GM12878 (cell line): ENCODE measurements at regions not wholly inside any gene's neighbourhood (a gene's known extent, or its start where the extent isn't known, plus 50 kb on each side); places are given as distances from the start of the nearest gene placed in this dataset.

Experiments used
- ATAC-seq: fragments of 200-7000 bp; cut with Tn5 transposase; 3 replicates; pipeline ENCODE4 v1.9.1; 2020; ENCODE audit warnings: mild to moderate bottlenecking, moderate library complexity
- BruUV-seq: library from RNA; stranded (reverse); fragments of 400-500 nt; replicated peaks from 2 replicates; lab custom pipeline; 2021; lab: Mats Ljungman, UMichigan
- CTCF ChIA-PET: fragments of 300-600 bp; sonication (Branson Sonifier 250); formaldehyde crosslinking; extraction: SDS; loops from one replicate; lab custom pipeline; 2021; ENCODE audit warnings: inconsistent platforms; lab: Yijun Ruan, JAX
- POLR2A ChIA-PET: fragments of 350-600 bp; formaldehyde crosslinking; extraction: SDS; loops from one replicate; lab custom pipeline; 2021; ENCODE audit warnings: inconsistent platforms; lab: Charles Lee
- RAD21 ChIA-PET: fragments of 300-600 bp; sonication (Branson Sonifier 250); formaldehyde crosslinking; loops from one replicate; lab custom pipeline; 2023; ENCODE audit warnings: antibody characterized with exemption; ENCODE audit not compliant: unreplicated experiment; lab: Charles Lee
- SMC1A ChIA-PET: fragments of 300-600 bp; sonication (Branson Sonifier 250); formaldehyde crosslinking; loops from one replicate; lab custom pipeline; 2023; ENCODE audit not compliant: unreplicated experiment, uncharacterized antibody; lab: Charles Lee
- DNase-seq: peaks from one replicate; pipeline ENCODE4 v3.0.0-alpha.2; 2011; ENCODE audit warnings: low read depth, low spot score
- FAIRE-seq: peaks from 3 replicates; lab custom pipeline; 2011; peaks lifted over from hg19 to GRCh38; lab: Jason Lieb, UNC
- H2AFZ ChIP-seq: 2 replicates; pipeline ENCODE4 v1.6.0; 2011; ENCODE audit warnings: low read depth, low read length, control low read depth; ENCODE audit not compliant: control insufficient read depth
- H3K27ac ChIP-seq: 2 replicates; pipeline ENCODE4 v1.5.1; 2011; ENCODE audit warnings: control low read depth; ENCODE audit not compliant: control insufficient read depth, insufficient read depth
- H3K27me3 ChIP-seq, 2 experiments: replicated peaks in 1 of 2; 2 replicates each; pipeline versions ENCODE4 v1.6.0 to v1.6.1; 2011; ENCODE audit warnings: low read length in 1 of 2; ENCODE audit not compliant: control insufficient read depth in 2 of 2, insufficient read depth in 2 of 2
- H3K36me3 ChIP-seq, 2 experiments: 2 replicates each; pipeline ENCODE4 v1.5.1; 2011; ENCODE audit warnings: low read length in 1 of 2; ENCODE audit not compliant: control insufficient read depth in 2 of 2, insufficient read depth in 2 of 2
- H3K4me1 ChIP-seq: 2 replicates; pipeline ENCODE4 v1.6.1; 2011; ENCODE audit warnings: mild to moderate bottlenecking, low read length, moderate library complexity, mixed read lengths; ENCODE audit not compliant: control insufficient read depth, insufficient read depth
- H3K4me2 ChIP-seq: 2 replicates; pipeline ENCODE4 v1.6.0; 2011; ENCODE audit warnings: control low read depth; ENCODE audit not compliant: control insufficient read depth, insufficient read depth
- H3K4me3 ChIP-seq: fragments of 200-600 bp; sonication (generic); 2 replicates; pipeline ENCODE4 v1.5.1; 2016
- H3K79me2 ChIP-seq: 2 replicates; pipeline ENCODE4 v1.6.0; 2011; ENCODE audit warnings: low read length; ENCODE audit not compliant: control insufficient read depth, insufficient read depth
- H3K9ac ChIP-seq: 2 replicates; pipeline ENCODE4 v1.8.0; 2011; ENCODE audit warnings: low read length, control low read depth, mixed read lengths; ENCODE audit not compliant: control insufficient read depth, insufficient read depth
- H3K9me3 ChIP-seq: replicated peaks from 3 replicates; pipeline ENCODE4 v1.5.1; 2011; ENCODE audit warnings: mild to moderate bottlenecking, low read length; ENCODE audit not compliant: control insufficient read depth, insufficient read depth
- H4K20me1 ChIP-seq: 2 replicates; pipeline ENCODE4 v1.6.0; 2011; ENCODE audit not compliant: control insufficient read depth, insufficient read depth
- BCL11A ChIP-seq: IDR thresholded peaks from 2 replicates; pipeline ENCODE4 v1.6.1; 2011; ENCODE audit warnings: low read depth, low read length
- FOXM1 ChIP-seq: IDR thresholded peaks from 2 replicates; pipeline ENCODE4 v1.6.1; 2012; ENCODE audit warnings: low read depth, mild to moderate bottlenecking, inconsistent platforms, low read length, moderate library complexity
- HDAC2 ChIP-seq: fragments of 200-600 bp; sonication (generic); IDR thresholded peaks from 2 replicates; pipeline ENCODE4 v1.6.1; 2017
- NFYA ChIP-seq: IDR thresholded peaks from 2 replicates; pipeline ENCODE4 v1.6.1; 2011; ENCODE audit warnings: low read depth, mild to moderate bottlenecking, low read length, improper control_type of control experiment, borderline replicate concordance
- PML ChIP-seq: IDR thresholded peaks from 2 replicates; pipeline ENCODE4 v1.6.1; 2012; ENCODE audit warnings: low read length, inconsistent platforms
- POLR2AphosphoS2 ChIP-seq: IDR thresholded peaks from 2 replicates; pipeline ENCODE4 v1.6.1; 2011; ENCODE audit warnings: low read depth, mild to moderate bottlenecking, low read length, improper control_type of control experiment, moderate library complexity
- SMC3 ChIP-seq: IDR thresholded peaks from 2 replicates; pipeline ENCODE4 v1.6.1; 2011; ENCODE audit warnings: low read length, improper control_type of control experiment, borderline replicate concordance
- SREBF1 ChIP-seq: IDR thresholded peaks from 2 replicates; pipeline ENCODE4 v1.6.1; 2012; ENCODE audit warnings: mild to moderate bottlenecking, low read length
- TCF3 ChIP-seq: IDR thresholded peaks from 2 replicates; pipeline ENCODE4 v1.6.1; 2012; ENCODE audit warnings: low read depth, mild to moderate bottlenecking, low read length, borderline replicate concordance; ENCODE audit not compliant: insufficient read depth
- in situ Hi-C: fragments of 300-500 bp; cut with MboI; formaldehyde crosslinking; loops from 9 replicates; pipeline ENCODE4 v1.14.3; 2018; ENCODE audit warnings: mixed read lengths
- intact Hi-C: fragments of 100-400 bp; cut with micrococcal nuclease; formaldehyde crosslinking; loops from one replicate; pipeline ENCODE4 v1.14.2; 2022; ENCODE audit not compliant: unreplicated experiment
- TF ChIP-seq, protein P1 (sequence below): fragments of 450-650 bp; formaldehyde crosslinking; IDR thresholded peaks from 2 replicates; pipeline ENCODE4 v1.5.0; 2022; ENCODE audit warnings: mild to moderate bottlenecking, missing genetic modification characterization
- TF ChIP-seq, protein P2 (sequence below): IDR thresholded peaks from 2 replicates; pipeline ENCODE4 v1.6.1; 2012; ENCODE audit warnings: low read depth, low read length, improper control_type of control experiment
- TF ChIP-seq, protein P3 (sequence below): fragments of 450-650 bp; IDR thresholded peaks from 2 replicates; pipeline ENCODE4 v1.6.1; 2017; ENCODE audit warnings: mild to moderate bottlenecking
- TF ChIP-seq, protein P4 (sequence below): IDR thresholded peaks from 2 replicates; pipeline ENCODE4 v1.6.1; 2012; ENCODE audit warnings: low read length, inconsistent platforms
- TF ChIP-seq, protein P5 (sequence below): fragments of 450-650 bp; IDR thresholded peaks from 2 replicates; pipeline ENCODE4 v1.6.1; 2017; ENCODE audit warnings: mild to moderate bottlenecking, low read depth, inconsistent platforms; ENCODE audit not compliant: poor library complexity, severe bottlenecking

DNA sequence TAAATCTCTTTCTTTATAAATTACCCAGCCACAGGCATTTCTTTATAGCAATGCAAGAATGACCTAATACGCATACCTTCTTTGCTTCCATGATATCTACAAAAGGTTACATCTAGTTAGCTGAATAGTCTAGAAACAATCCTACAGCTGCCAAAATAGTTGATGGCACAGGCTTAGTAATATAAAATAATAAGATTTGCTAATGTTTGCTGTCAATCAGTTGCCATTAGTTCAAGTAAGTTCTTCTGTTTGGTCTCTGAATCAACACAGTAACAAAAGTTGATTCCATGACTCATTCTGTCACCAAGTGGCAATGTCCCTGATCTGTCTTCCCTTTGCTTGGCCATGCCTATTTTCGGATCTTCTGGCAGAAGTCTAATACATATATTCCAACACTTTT, 470.2 kb downstream of the SPRY1 start (continued):
- TF ChIP-seq SMC3, result no peak
- no peak for TF ChIP-seq POLR2AphosphoS2

DNA sequence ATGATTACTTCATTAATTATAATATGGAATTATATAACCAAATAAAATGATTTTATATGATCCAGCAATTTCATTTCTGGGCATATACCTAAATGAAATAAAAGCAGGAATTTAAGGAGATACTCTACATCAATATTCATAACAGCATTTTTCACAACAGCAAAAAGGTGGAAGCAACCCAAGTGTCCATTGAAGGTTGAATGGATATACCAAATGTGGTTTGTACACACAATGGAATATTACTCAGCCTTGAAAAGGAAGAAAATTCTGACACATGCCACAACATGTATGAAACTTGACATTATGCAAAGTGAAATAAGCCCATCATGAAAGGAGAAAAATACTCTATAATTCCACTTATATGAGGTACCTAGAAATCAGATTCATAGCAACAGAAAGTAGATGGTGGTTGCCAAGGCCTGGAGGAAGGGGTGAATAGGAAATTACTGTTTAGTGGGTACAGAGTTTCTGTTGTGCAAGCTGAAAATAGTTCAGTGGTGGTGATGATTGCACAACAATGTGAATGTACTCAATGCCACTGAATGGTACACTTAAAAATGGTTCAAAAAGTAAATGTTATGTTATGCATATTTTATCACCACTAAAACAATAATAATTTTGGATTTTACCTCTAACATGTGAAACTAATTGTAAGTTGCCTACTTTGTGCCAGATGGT, 471.5 kb downstream of the SPRY1 start:
- FAIRE-seq, result no peak
- RAD21 ChIA-PET, result no interaction called here
- SMC1A ChIA-PET, result no interaction called here
- no peak for TF ChIP-seq SMC3
- no peak for TF ChIP-seq HDAC2
- TF ChIP-seq BCL11A, result no peak
- TF ChIP-seq TCF3, result no peak
- no peak for TF ChIP-seq PML
- TF ChIP-seq, protein P1, sequence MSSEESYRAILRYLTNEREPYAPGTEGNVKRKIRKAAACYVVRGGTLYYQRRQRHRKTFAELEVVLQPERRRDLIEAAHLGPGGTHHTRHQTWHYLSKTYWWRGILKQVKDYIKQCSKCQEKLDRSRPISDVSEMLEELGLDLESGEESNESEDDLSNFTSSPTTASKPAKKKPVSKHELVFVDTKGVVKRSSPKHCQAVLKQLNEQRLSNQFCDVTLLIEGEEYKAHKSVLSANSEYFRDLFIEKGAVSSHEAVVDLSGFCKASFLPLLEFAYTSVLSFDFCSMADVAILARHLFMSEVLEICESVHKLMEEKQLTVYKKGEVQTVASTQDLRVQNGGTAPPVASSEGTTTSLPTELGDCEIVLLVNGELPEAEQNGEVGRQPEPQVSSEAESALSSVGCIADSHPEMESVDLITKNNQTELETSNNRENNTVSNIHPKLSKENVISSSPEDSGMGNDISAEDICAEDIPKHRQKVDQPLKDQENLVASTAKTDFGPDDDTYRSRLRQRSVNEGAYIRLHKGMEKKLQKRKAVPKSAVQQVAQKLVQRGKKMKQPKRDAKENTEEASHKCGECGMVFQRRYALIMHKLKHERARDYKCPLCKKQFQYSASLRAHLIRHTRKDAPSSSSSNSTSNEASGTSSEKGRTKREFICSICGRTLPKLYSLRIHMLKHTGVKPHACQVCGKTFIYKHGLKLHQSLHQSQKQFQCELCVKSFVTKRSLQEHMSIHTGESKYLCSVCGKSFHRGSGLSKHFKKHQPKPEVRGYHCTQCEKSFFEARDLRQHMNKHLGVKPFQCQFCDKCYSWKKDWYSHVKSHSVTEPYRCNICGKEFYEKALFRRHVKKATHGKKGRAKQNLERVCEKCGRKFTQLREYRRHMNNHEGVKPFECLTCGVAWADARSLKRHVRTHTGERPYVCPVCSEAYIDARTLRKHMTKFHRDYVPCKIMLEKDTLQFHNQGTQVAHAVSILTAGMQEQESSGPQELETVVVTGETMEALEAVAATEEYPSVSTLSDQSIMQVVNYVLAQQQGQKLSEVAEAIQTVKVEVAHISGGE (CRISPR knock-in tag), result no peak
- TF ChIP-seq SREBF1, result no peak
- TF ChIP-seq NFYA, result no peak
- TF ChIP-seq, protein P2, sequence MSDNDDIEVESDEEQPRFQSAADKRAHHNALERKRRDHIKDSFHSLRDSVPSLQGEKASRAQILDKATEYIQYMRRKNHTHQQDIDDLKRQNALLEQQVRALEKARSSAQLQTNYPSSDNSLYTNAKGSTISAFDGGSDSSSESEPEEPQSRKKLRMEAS, result no peak
- TF ChIP-seq, protein P3, sequence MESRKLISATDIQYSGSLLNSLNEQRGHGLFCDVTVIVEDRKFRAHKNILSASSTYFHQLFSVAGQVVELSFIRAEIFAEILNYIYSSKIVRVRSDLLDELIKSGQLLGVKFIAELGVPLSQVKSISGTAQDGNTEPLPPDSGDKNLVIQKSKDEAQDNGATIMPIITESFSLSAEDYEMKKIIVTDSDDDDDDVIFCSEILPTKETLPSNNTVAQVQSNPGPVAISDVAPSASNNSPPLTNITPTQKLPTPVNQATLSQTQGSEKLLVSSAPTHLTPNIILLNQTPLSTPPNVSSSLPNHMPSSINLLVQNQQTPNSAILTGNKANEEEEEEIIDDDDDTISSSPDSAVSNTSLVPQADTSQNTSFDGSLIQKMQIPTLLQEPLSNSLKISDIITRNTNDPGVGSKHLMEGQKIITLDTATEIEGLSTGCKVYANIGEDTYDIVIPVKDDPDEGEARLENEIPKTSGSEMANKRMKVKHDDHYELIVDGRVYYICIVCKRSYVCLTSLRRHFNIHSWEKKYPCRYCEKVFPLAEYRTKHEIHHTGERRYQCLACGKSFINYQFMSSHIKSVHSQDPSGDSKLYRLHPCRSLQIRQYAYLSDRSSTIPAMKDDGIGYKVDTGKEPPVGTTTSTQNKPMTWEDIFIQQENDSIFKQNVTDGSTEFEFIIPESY, result no peak
- TF ChIP-seq FOXM1, result no peak
- TF ChIP-seq, protein P4, sequence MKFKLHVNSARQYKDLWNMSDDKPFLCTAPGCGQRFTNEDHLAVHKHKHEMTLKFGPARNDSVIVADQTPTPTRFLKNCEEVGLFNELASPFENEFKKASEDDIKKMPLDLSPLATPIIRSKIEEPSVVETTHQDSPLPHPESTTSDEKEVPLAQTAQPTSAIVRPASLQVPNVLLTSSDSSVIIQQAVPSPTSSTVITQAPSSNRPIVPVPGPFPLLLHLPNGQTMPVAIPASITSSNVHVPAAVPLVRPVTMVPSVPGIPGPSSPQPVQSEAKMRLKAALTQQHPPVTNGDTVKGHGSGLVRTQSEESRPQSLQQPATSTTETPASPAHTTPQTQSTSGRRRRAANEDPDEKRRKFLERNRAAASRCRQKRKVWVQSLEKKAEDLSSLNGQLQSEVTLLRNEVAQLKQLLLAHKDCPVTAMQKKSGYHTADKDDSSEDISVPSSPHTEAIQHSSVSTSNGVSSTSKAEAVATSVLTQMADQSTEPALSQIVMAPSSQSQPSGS, result no peak
- TF ChIP-seq POLR2AphosphoS2, result no peak
- TF ChIP-seq, protein P5, sequence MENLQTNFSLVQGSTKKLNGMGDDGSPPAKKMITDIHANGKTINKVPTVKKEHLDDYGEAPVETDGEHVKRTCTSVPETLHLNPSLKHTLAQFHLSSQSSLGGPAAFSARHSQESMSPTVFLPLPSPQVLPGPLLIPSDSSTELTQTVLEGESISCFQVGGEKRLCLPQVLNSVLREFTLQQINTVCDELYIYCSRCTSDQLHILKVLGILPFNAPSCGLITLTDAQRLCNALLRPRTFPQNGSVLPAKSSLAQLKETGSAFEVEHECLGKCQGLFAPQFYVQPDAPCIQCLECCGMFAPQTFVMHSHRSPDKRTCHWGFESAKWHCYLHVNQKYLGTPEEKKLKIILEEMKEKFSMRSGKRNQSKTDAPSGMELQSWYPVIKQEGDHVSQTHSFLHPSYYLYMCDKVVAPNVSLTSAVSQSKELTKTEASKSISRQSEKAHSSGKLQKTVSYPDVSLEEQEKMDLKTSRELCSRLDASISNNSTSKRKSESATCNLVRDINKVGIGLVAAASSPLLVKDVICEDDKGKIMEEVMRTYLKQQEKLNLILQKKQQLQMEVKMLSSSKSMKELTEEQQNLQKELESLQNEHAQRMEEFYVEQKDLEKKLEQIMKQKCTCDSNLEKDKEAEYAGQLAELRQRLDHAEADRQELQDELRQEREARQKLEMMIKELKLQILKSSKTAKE, result no peak

More for the DNA sequence above, 471.5 kb downstream of the SPRY1 start:
- in situ Hi-C loops, result no loop called here
- no peaks in the 10 kb centered on the region; a peak in 1 of 4 replicates for H3K27me3 ChIP-seq
- no peak overlapping the region for H3K27ac ChIP-seq
- no peaks in the 10 kb centered on the region for H3K9me3 ChIP-seq
- DNase-seq (no peak), ATAC-seq (no peak)
- ChIA-PET CTCF (no interaction called here), POLR2A (no interaction called here)
- no peak overlapping the region for H2AFZ ChIP-seq
- intact Hi-C loops, result no loop called here
- H3K36me3 ChIP-seq, result no peaks in the 10 kb centered on the region
- no peaks in the 10 kb centered on the region for H3K79me2 ChIP-seq
- no peak overlapping the region for H3K4me2 ChIP-seq
- no peaks in the 10 kb centered on the region for H4K20me1 ChIP-seq
- H3K4me1 ChIP-seq, result no peaks in the 10 kb centered on the region
- H3K9ac ChIP-seq, result no peak overlapping the region
- no peak overlapping the region for H3K4me3 ChIP-seq
- BruUV-seq, result no TSS peak
